Lower leg skin (tissue), 4 donors: ENCODE measurements at regions not wholly inside any gene's neighbourhood (a gene's known extent, or its start where the extent isn't known, plus 50 kb on each side); places are given as distances from the start of the nearest gene placed in this dataset.

Source experiments
- DNase-seq, 2 donors: peaks; one replicate each; pipeline ENCODE4 v3.0.0-alpha.2; 2019; ENCODE audit warnings: low spot score in 2 of 2
- H3K4me3 ChIP-seq: fragments of 200-600 bp; sonication (generic); 2 replicates; pipeline ENCODE4 v1.5.1; 2017; ENCODE audit warnings: mild to moderate bottlenecking, low read depth; ENCODE audit not compliant: poor library complexity, severe bottlenecking
- POLR2A ChIP-seq, 2 donors: fragments of 450-650 bp; IDR thresholded peaks; one replicate each; pipeline ENCODE4 v1.6.1; 2016 to 2017; ENCODE audit warnings: antibody characterized with exemption in 2 of 2, mild to moderate bottlenecking in 1 of 2, moderate library complexity in 1 of 2
- WGBS, 2 donors: methylation state at CpG; one replicate each; pipeline ENCODE4 v1.1.5; 2018; 5-methylcytosine and 5-hydroxymethylcytosine counted together
- intact Hi-C: fragments of 100-400 bp; cut with DNase I; formaldehyde crosslinking; loops from one replicate; pipeline ENCODE4 v1.15.0; 2023; ENCODE audit warnings: low total_unique reads
- TF ChIP-seq, protein P1 (sequence below), 3 donors: fragments of 450-650 bp; IDR thresholded peaks; one replicate each; pipeline ENCODE4 v1.5.1; 2016; ENCODE audit warnings: antibody characterized with exemption in 3 of 3, mild to moderate bottlenecking in 3 of 3, moderate library complexity in 2 of 3

DNA sequence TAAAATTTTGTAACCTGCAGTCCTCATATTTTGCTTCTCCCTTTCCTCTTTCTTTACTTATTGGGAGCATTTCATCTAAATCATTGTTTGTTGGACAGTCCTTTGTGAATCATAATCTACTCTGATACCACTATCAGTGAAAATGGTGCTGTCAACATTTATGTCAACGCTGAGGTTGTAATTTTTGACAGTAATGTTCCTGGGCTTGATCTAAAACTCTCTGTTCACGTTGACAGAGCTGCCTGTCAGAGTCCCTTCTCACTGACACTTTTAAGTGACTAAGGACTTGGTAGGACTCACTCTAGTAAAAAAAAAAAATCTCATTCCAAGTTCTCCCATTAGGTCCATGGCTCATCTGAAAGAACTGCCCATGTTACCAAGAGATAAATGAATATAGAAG lies 1640.8 kb upstream of the PIK3C3 start:
- TF ChIP-seq, protein P1, sequence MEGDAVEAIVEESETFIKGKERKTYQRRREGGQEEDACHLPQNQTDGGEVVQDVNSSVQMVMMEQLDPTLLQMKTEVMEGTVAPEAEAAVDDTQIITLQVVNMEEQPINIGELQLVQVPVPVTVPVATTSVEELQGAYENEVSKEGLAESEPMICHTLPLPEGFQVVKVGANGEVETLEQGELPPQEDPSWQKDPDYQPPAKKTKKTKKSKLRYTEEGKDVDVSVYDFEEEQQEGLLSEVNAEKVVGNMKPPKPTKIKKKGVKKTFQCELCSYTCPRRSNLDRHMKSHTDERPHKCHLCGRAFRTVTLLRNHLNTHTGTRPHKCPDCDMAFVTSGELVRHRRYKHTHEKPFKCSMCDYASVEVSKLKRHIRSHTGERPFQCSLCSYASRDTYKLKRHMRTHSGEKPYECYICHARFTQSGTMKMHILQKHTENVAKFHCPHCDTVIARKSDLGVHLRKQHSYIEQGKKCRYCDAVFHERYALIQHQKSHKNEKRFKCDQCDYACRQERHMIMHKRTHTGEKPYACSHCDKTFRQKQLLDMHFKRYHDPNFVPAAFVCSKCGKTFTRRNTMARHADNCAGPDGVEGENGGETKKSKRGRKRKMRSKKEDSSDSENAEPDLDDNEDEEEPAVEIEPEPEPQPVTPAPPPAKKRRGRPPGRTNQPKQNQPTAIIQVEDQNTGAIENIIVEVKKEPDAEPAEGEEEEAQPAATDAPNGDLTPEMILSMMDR (IDR thresholded peaks at IDR 0.05), result no peak
- DNase-seq, result no peak
- 65 to 70% methylated on average over 2 of the region's 2 CpGs for WGBS, 2 donors
- intact Hi-C loops, result no loop called here
- H3K4me3 ChIP-seq, result no peak overlapping the region

DNA sequence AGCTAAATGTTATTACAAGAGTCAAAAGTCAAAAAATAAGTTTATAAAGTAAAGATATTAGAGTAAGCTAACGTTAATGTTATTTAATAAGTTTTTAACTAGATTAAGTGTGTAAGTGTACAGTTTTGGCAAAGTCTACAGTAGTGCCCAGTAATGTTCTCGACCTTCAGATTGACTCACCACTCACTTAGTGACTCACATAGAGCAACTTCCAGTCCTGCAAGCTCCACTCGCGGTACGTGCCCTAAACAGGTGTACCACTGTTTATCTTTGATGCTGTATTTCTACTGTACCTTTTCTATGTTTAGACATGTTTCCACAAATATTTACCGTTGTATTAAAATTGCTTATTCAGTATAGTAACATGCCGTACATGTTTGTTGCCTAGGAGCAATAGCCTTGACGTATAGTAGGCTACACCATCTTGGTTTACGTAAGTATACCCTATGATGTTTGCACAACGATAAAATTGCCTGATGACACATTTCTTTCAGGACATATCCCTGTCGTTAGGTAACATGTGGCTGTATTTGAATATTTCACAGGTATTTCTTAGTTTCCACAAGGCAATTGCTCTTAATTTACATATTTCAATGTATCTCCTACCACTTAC lies 1641.9 kb upstream of the PIK3C3 start:
- no peak for DNase-seq
- intact Hi-C loops, result no loop called here
- 85 to 88% methylated on average over 11 of the region's 11 CpGs for WGBS, 2 donors
- TF ChIP-seq, protein P1 (IDR thresholded peaks at IDR 0.05), result no peak
- TF ChIP-seq POLR2A (IDR thresholded peaks at IDR 0.05), result no peak
- H3K4me3 ChIP-seq, result no peak overlapping the region

DNA sequence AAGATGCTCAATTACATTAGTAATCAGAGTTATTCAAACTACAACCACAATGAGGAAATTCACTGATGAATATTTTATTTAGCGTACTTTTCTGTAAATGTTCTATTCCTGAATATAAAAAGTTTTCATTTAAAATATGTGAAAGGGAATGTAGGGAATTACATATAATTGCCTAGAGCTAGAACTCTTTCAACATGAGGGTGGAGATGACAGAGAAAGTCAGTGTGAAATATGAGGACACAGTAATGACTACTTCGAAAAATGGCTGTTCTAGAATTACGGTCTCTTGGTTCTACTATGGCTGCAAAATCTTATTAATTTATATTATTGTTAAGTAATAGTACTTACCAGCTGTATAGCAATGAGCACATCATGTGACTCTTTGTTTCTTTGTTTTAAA lies 1647.4 kb upstream of the PIK3C3 start:
- no peak overlapping the region for H3K4me3 ChIP-seq
- 51 to 56% methylated on average over 3 of the region's 3 CpGs for WGBS, 2 donors
- TF ChIP-seq, protein P1 (IDR thresholded peaks at IDR 0.05), result no peak
- TF ChIP-seq POLR2A (IDR thresholded peaks at IDR 0.05), result no peak
- no peak for DNase-seq
- intact Hi-C loops, result no loop called here

DNA sequence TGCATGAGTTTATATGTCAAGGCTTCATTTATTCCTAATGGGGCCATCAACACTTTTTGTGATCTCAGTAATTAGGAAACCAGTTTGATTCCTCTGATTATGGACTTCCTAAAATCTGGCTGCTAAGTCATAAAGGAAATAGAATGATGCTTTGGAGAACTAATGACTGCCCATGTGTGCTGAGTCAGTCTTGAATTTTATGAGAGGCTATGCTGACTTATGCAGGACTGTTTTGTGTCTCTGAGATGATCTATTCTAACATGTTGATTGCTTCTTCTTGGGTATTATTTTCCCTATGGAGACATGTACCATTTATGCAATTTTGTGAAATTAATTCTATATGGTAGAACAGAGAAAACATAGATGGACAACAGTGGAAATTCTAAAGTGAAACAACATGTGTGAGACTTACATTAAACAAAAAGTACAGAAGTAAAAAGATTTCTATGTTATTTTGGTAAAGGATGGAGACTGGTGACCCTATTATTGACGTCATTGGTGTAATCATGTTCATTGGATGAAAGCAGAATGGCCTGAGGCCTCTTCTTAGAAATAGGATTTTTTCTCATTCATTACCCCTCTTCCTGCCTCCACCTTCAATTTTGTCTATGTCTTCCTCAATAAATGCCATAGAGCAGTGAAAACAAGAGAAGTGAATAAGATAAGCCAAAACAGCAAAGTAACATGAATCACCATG lies 1658.2 kb upstream of the PIK3C3 start:
- 51 to 83% methylated on average over 1 of the region's 1 CpG for WGBS, 2 donors
- intact Hi-C loops, result no loop called here
- no peak overlapping the region for H3K4me3 ChIP-seq
- TF ChIP-seq, protein P1 (IDR thresholded peaks at IDR 0.05), result no peak
- no peak for TF ChIP-seq POLR2A (IDR thresholded peaks at IDR 0.05)
- DNase-seq, result no peak

DNA sequence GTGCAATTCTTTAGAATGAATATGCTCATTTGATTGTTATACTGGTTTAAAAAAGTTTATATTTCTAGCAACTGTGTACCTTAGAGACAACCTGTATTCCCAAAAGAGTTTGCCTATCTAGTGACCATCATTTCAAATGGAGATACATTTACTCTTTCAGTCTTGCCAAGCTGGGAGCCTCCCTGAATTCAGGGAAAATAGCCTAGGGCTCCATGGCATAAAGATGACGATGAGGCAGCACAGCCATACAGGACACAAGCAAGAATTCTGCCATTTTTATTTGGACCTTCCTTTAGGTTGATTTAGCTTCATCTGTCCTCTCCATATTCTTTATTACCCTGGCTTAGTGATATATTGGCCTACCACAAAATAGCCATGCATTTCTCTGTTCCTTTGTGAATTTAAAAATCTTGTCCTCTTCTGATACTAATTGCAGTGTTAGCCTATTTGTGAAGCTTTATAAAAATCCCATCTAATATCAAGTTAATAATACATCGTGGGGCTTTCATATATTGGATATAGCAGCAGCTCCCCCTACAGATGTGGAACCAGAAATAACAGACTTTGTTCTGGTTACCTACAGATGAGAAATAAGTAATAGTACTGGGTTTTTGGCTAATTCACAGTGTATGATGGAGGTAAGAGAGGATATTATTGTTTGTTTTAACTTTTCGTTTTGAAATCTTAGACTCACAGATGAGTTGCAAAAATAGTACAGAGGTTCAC lies 1661.9 kb upstream of the PIK3C3 start:
- intact Hi-C loops, result no loop called here
- 19 to 28% methylated on average over 3 of the region's 3 CpGs for WGBS, 2 donors
- TF ChIP-seq POLR2A (IDR thresholded peaks at IDR 0.05), result no peak
- TF ChIP-seq, protein P1 (IDR thresholded peaks at IDR 0.05), result no peak
- H3K4me3 ChIP-seq, result no peak overlapping the region
- no peak for DNase-seq
